DMS53 treated with DMSO at 0.1 percent for 48 hours (cell line): ENCODE measurements at regions not wholly inside any gene's neighbourhood (a gene's known extent, or its start where the extent isn't known, plus 50 kb on each side); places are given as distances from the start of the nearest gene placed in this dataset.

ENCODE experiments used
- DNase-seq: peaks from one replicate; lab custom pipeline; 2025; ENCODE audit not compliant: unreplicated experiment; lab: John Stamatoyannopoulos, UW

DNA sequence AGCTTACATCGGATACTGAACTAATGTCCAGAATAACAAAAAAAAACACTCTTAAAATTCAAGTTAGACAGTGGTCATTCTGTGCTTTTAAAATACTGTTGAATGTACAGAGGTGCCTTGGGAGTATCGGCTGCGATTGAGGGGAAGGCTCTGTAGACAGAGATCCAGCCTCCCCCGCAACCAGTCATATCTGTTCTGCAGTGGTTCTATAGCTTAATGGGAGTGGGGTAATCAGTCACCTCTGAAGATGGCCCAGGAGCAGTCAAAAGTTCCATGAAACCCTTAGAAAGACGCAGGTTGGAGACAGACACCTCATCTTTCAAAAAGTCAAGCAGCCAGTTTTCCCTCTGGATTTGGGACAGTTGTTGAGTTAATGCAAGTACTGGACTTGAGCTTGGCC, 1486.6 kb upstream of the TMEM132C start:
- DNase-seq: no peak

DNA sequence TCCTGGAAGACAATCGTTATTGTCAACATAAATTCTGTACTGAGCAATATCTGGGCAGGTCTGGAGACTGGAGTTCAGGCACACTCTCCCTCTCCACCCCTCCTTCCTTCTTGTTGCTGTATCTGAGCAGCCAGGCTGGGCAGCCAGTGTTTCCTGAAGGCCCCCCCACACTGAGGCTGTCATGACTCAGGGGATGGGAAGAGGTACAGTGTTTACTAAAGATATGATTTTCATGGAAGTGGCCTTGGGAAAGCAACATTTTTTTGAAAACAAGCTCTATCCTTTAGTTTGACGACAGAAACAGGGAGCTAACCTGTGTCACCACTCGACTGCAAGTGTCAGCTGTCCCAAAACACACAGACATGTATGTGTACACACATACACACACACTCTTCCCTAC, 1485.4 kb upstream of the TMEM132C start:
- no peak for DNase-seq

DNA sequence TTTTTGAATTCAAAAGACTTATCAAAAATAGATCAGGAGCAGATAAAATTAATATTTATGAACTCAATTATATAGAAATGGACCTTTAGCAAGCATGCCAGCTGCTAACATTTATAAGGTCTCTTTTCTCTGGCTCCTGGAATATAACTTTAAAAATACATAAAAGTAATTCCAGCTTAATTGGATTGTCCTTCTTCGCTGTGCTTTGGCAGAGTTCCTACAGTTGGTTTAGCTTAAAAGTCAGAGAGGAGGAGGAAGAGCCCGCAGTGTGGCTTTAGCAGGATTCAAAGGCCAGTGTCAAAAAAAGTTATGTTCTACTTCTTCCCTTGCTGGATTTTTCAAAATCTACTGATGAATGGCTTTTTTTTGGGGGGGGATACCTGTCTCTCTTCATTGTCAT, 1484.9 kb upstream of the TMEM132C start:
- no peak for DNase-seq

DNA sequence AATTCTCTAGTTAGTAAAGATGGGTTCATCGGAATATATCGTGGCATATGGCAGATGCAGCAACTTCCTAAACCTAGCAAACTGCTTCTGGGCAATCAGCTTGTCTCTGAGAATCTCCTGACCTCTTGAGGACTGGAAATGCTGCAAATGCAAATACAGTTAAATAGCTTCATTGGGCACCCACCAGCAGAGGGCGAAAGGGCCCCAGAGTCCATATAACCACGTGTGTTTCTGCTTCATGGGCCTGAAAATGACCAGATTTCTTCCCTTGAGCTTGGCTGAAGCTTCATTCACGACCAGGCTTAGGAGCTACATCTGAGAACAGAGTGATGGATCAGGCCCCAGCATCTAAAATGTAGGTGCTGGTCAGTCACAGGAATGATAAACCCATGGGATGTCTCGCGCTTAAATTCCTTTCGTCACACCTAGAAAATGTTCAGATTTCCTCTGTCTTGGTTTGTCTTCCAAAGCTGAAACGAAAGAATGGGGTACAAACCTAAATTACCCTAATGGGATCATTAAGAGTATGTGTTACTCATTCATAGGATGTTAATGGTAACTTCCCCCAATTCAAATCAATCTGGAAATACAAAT, 1482.5 kb upstream of the TMEM132C start:
- DNase-seq: peak; percentile 6

DNA sequence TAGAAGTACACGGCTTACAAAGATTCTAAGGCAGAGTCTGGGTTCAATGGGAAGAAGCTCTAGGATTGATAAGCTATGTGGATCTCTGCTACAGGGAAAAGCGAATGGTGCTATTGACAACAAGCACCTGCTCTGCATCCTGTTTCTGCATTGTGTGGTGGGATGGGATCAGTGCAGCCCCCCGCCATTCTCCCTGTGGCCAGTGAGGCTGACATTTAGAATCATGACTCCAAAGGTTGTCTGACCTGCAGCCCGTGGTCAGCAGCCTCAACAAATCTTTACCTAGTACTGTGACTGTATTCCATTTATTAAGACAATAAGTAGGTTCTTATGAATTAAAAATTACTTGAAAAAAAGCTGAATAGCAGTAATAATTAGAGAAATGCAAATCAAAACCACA, 1477.0 kb upstream of the TMEM132C start:
- DNase-seq: no peak

DNA sequence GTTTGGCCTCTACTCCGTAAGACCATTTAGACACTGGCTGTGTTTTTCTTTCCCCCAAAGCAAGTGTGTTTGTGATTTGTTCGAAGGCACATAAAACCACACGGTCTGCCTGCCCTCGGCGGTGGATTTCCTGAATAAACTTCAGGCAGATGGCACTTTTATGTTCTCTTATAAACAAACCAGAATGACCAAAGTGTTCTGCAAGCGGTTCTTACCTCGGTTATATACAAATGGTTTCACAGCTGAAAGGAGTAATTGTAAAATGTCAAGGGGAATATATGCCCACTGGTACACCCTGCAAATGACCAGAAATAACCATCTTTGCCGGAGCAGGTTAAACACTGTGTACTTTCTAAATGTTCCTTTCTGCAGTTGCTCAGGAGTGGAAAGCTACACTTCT, 1475.8 kb upstream of the TMEM132C start:
- no peak for DNase-seq

DNA sequence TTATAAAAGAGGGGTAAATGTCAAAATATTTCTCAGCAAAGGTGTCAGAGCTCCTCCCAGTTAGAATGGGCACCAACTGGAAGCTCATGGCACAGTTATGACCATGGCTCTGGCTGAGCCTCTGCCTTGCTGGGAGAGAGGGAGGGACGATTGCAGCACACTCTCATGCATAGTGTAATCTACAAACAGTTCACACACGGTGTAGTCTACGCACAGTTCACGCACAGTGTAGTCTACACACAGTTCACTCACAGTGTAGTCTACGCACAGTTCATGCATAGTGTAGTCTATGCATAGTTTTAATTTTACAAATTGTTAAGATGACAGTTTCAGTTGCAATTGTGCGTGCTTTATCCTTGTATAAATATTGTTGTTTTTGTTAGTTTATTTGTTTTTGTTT, 1474.6 kb upstream of the TMEM132C start:
- DNase-seq: no peak

DNA sequence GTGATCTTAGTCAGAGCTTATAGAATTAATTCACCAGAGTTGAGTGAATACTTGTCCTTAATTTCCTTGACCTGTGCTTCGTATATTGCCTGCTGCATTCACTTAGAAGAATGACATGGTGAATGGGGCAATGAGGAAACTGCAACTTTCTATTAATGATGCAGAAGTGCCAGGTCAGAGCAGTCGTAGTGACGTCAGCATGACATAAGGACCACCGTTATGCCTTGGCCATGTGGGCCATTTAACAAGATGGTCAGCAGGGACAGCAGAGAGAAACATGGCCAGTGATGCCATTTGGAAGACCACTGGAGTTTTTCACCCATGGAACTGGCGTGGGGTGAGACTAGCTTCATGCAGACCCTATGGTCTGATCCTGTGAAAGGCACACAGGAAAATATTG, 1469.4 kb upstream of the TMEM132C start:
- DNase-seq: no peak

DNA sequence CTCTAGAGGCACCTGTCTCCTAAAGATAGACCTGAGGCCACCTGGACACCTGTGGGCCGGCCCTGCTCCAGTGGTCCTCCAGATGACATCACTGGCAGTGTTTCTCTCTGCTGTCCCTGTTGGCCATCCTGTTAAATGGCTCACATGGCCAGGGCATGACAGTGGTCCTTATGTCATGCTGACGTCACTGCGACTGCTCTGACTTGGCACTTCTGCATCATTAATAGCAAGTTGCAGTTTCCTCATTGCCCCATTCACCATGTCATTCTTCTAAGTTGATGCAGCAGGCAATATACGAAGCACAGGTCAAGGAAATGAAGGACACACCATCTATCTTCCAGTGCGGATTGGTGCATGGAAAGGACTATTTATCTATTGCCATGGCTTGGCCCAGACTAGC, 1468.5 kb upstream of the TMEM132C start:
- DNase-seq: no peak

DNA sequence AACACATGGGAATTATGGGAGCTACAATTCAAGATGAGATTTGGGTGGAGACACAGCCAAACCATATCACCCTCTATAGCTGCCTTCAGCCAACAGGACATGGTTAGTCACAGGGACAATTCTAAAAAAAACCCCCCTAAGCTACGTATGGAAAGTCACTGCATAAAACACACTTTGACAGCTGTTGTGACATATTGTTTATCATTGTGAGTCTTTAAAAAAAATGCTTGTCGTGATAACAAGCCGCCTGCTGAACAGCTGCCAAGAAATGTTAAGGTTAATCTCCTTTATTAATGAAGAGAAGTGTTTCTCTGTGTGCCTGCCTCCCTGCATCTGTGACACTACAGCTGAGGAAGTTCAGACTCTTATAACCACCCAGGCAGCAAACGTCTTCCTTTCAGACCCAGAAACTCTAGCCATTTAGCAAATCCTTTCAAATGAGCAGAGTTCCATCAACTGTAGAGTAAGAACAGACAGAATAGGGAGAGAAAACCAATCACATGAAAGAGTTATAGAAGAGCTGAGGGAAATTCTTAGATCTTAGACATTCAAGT, 1459.6 kb upstream of the TMEM132C start:
- no peak for DNase-seq

DNA sequence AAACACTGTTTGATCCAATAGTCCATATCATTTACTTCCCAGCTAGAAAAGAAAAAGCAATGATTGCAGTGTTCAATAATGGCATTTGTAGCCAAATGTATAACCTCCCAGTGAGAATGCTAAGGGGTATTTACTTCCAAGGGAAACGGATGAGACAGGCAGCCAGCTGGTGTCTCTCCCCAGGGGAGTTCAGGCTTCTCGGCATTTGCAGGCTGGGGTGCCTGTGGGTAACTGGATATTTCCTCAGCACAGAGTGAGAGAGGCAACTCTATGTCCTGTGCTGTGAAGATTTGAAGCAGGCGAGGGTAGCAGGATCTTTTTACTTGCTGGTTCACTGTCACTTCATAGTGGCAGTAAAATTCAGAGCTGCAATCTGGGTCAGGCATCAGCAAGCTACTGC, 1455.6 kb upstream of the TMEM132C start:
- no peak for DNase-seq

DNA sequence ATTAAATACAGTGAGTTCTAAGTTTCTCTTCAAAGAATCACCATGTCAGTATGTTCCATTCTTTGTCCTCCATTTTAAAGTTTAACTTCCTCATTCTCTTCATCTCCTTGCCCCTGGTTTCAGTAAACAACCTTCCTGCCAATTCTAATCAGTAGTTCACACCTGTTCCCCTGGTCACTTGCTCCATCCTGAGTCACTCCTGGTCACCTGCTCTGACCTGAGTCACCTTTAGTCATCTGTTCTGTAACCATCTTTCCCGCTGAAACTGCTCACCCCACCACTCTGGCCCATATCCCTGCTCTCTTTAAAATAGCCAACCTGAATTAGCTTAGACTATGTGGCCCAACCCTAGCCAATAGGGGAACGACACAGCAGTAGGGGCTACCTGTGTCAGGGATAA, 1447.4 kb upstream of the TMEM132C start:
- no peak for DNase-seq

DNA sequence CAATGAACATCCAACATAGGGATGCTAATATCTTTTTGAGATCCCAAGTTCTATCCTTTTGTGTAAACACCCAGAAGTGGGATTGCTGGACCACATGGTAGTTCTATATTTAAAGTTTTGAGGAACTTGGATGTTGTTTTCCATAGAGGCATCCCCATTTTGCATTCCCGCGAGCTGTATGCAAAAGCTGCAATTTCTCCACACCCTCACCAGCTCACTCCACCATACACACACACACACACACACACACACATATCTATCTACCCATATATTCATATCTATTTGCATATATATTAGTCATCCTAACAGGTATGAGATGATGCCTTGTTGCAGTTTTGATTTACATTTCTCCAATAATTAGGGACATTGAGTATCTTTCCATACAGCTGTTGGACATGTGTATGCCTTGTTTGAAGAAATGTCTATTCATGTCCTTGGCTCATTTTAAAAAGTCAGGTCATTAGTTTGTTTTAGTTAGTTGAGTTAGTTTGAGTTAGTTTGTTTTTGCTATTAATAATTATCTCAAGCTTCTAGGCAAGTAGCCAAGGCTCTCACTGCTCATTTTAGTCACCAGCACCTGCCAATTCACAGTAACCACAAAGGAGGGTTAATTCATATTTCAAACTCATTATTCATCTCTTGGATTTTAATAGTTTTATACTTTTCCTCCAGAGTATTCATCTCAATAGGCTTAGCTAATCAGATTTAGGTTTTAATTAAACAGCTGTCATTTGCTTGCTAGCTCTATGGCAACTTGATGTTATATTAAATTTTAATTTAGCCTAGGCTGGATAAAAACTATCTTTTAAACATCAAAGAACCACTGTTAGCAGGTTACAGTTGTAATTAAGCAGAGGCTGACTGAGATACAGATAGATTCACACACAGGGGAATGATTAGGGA, 1435.9 kb upstream of the TMEM132C start:
- no peak for DNase-seq

DNA sequence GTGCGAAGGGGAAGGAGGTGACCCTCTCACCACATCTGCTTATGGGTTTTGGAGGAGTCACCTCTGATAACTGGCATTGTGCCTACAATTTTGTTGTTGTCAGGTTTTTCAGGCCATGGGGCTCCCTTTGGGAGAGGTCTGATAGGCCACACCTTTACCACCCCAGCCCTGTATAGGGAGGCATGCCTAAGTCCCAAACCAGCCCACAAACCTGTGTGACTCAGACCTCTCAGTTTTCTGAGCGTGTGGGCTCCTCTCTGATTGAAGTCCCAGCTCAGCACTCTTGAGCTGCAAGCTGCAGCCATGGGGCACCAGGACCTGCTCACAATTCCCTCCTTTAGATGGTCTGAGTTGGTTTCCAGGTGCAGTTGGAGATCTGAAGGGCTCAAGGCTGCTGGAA, 1429.3 kb upstream of the TMEM132C start:
- no peak for DNase-seq

DNA sequence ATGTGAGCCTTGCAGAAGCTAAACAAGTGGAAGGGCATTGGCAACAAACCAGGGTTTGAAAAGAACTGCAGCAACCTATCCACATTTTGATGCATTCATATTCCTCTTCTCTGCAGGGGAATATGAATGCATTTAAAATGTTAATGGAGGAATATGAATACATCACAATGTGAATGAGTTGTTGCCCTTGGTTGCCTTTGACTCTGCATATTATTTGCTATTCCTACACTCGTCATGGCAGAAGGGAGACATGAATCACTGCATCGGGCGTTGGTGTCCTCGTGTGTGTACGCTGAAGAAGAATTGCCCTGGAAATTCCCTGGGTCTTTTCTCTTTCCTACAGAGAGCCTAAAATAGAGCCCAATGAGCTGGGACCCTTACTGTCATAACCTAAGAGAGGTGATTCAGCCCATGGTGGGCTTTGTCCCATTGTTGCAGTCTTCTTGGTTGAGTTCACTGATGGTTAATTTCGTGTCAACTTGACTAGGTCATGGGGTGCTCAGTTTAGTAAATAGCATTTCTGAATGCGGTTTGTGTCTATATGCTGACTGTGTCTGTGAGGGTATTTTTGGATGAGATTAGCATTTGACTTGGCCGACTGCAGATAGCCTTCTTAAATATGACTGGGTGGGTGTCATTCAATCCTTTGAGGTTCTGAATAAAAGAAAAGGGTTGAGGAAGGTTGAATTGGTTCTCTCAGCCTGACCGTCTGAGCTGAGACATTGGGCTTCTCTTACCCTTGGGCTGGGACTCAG, 1422.9 kb upstream of the TMEM132C start:
- no peak for DNase-seq

DNA sequence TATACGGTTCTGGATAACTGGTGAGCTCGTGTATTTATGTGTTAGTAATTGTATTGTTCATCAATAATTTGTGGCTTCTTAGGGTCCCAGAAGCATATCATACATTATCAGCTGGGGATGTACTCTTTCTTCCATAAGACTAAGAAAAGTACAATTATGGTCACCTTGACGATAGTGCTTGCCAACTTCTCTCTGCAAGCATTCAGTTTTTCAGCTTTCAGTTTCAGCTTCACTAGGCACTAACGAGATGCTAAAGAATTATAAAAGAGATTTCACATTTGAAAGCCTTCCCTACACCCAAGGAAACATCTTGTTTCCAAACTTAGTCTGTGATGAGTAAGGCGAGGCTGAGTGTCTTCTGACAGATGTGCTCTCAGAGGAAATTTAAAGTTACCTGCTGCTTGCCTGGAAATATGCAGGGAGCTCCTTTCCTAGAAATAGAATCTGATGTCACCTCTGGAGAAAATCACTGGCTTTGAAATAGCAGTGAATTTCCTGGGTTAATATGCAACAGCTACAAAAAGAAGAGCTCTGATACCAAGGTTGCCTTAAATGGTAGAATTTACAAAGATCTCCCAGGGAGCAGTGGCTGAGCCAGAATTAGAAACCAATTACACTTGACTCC, 1419.9 kb upstream of the TMEM132C start:
- no peak for DNase-seq

DNA sequence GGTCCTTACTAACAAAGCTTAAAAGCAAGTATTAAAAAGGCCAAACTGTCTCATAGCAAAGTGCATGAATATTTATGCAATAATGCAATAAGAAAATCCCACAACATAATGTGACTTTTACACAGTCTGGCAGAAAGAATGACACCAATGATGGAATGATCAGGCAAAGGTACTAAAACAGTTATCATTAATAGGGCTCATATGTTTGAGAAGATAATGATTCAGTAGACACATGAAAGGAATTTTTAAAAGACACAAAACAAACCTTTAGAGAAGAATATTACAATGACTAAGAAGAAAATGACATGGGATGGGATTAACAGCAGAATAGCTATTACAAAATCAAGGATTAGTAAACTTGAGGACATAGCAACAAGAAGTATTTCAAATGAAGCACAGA, 1411.2 kb upstream of the TMEM132C start:
- DNase-seq: no peak

DNA sequence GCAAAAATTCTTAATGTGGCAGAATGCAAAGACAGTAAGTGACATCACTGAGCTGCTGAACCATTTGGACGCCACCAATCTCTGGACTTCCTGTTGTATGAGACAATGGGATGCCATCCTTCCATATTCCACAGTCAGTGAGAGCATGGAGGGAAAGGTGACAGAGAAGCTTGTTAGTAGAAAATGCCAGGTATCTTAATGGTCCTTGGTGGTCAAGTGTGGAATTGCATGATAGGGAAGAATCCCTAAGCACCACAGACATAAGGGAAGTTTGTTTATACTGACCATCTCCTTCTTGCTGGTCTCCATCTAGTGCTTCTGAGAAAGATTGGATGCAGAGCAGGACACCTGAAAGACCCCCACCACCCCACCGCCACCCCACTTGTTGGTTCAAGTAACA, 1410.0 kb upstream of the TMEM132C start:
- DNase-seq: no peak

DNA sequence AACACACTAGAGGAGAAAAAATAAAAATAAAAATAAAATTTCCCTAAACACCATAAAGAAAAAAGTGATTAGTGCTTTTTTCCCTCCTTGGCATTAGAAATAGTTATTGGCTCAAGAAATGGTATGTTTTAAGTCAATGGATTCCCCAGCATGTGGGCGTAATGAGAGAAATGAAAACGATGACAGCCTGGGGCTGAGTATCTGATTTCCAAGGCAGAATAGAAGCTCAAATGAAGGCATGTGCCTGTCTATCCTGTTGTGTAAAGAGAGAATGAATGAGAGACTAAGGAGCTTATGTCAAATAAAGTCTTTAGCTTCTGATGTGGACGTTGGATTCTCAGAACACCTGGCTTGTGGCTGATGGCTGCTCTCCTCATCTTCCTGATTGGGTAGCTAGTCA, 1408.4 kb upstream of the TMEM132C start:
- no peak for DNase-seq

DNA sequence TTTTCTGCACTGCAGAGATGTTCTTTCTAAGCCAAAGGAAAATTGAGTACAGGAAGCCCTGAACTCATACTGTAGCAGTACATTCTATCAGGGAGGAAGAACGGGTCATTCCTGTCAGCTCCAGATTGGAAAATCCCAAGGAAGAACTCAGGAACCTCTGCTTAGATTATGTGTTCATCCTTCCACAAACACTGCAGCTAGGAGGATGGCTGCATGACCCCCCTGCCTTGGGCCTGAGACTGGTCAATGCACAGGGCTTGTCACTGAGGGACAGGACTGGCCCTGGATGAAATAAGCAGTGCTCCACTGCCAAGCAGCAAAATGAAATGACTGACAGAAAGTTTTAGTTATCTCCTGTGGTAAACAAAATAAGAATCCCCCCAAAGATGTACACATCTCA, 1406.8 kb upstream of the TMEM132C start:
- DNase-seq: no peak

DNA sequence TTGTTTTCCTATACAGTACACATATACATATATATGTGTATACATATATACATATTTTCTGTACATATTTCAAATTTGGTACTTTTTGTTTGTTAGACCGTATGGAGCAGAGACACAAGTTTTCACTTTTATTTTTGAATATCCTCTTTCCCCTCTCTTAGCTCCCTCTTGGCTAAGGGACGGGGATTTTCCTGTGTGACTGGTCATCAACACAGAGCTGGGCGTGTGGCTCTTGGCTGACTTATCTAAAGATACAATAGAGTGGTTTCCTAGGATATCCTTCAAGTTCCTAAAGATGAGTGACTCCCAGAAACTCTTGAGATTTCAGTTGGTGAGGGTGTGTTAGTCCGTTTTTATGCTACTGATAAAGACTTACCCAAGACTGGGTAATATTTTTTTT, 1404.5 kb upstream of the TMEM132C start:
- no peak for DNase-seq
